SU-DHL-6 (cell line): ENCODE measurements at regions not wholly inside any gene's neighbourhood (a gene's known extent, or its start where the extent isn't known, plus 50 kb on each side); places are given as distances from the start of the nearest gene placed in this dataset.

Experiments
- H2AFZ ChIP-seq: fragments of 200-600 bp; sonication (generic); 2 replicates; pipeline ENCODE4 v1.6.1; 2014; ENCODE audit warnings: low read depth, mild to moderate bottlenecking, moderate library complexity, mixed read lengths, antibody characterized with exemption, low read length; ENCODE audit not compliant: severe bottlenecking
- H3F3A ChIP-seq: fragments of 200-600 bp; shearing (Covaris generic); 2 replicates; pipeline ENCODE4 v1.6.0; 2016; ENCODE audit warnings: antibody characterized with exemption, mild to moderate bottlenecking; ENCODE audit not compliant: insufficient read depth
- H3K27ac ChIP-seq: fragments of 200-600 bp; sonication (generic); 2 replicates; pipeline ENCODE4 v1.5.1; 2016; ENCODE audit warnings: low read depth, mild to moderate bottlenecking, low read length, moderate library complexity, mixed read lengths
- H3K27me3 ChIP-seq: fragments of 200-600 bp; sonication (generic), shearing (Covaris generic); 2 replicates; pipeline ENCODE4 v1.6.0; 2014; ENCODE audit warnings: mild to moderate bottlenecking, low read length
- H3K36me3 ChIP-seq: fragments of 200-600 bp; sonication (generic); 2 replicates; pipeline ENCODE4 v1.6.1; 2014; ENCODE audit warnings: mild to moderate bottlenecking, low read length, mixed read lengths
- H3K4me2 ChIP-seq: fragments of 300-600, 200-600 bp; shearing (Covaris generic), sonication (generic); 2 replicates; pipeline ENCODE4 v1.6.0; 2014; ENCODE audit warnings: low read length, low read depth, mild to moderate bottlenecking; ENCODE audit not compliant: poor library complexity, severe bottlenecking
- H3K4me3 ChIP-seq: fragments of 200-600 bp; sonication (generic); 2 replicates; pipeline ENCODE4 v1.5.1; 2014; ENCODE audit warnings: antibody characterized with exemption, low read length, mild to moderate bottlenecking, mixed read lengths; ENCODE audit not compliant: insufficient read depth, poor library complexity, severe bottlenecking
- H3K79me2 ChIP-seq: fragments of 200-600 bp; sonication (generic); 2 replicates; pipeline ENCODE4 v1.6.1; 2014; ENCODE audit warnings: mild to moderate bottlenecking, low read length, moderate library complexity; ENCODE audit not compliant: insufficient read depth
- H3K9ac ChIP-seq: fragments of 200-600 bp; sonication (generic); 2 replicates; pipeline ENCODE4 v1.7.0; 2014; ENCODE audit warnings: mild to moderate bottlenecking, low read length
- H3K9me2 ChIP-seq: fragments of 200-600 bp; sonication (generic); replicated peaks from 2 replicates; pipeline ENCODE4 v1.6.1; 2014; ENCODE audit warnings: low read length; ENCODE audit not compliant: insufficient read depth
- H3K9me3 ChIP-seq: fragments of 200-600 bp; sonication (generic); 2 replicates; pipeline ENCODE4 v1.6.1; 2014; ENCODE audit warnings: low read length, mixed read lengths; ENCODE audit not compliant: insufficient read depth
- H4K20me1 ChIP-seq: fragments of 200-600 bp; sonication (generic); 2 replicates; pipeline ENCODE4 v1.6.1; 2014; ENCODE audit warnings: low read depth, mild to moderate bottlenecking, antibody characterized with exemption, low read length, moderate library complexity, mixed read lengths
- CTCF ChIP-seq: fragments of 200-600 bp; sonication (generic); IDR thresholded peaks from one replicate; pipeline ENCODE4 v1.5.1; 2017; ENCODE audit warnings: antibody characterized with exemption, mild to moderate bottlenecking, low read length, moderate library complexity; ENCODE audit not compliant: insufficient read depth, poor library complexity, severe bottlenecking
- EZH2phosphoT487 ChIP-seq: fragments of 200-600 bp; sonication (generic), shearing (Covaris generic); conservative IDR thresholded peaks from 2 replicates; pipeline ENCODE4 v1.6.1; 2018; ENCODE audit warnings: mild to moderate bottlenecking, antibody characterized with exemption, low read length, moderate library complexity, mixed read lengths

GRCh38 chr2:7813541-7814292 is 868.1 kb upstream of the ID2 start:
- Histone ChIP-seq H3K9me3 (no peaks in the 10 kb centered on the region), H3K4me3 (no peak overlapping the region), H3K4me2 (no peak overlapping the region), H3K27me3 (no peaks in the 10 kb centered on the region), H3K27ac (no peak overlapping the region), H3K9me2 (no peaks in the 10 kb centered on the region), H3K79me2 (no peaks in the 10 kb centered on the region), H3K36me3 (no peaks in the 10 kb centered on the region), H2AFZ (no peak overlapping the region), H3F3A (no peaks in the 10 kb centered on the region), H4K20me1 (no peaks in the 10 kb centered on the region), H3K9ac (no peak overlapping the region)
- TF ChIP-seq EZH2phosphoT487, result no peak
- TF ChIP-seq CTCF, result no peak

- TF ChIP-seq CTCF (no peak), EZH2phosphoT487 (no peak)
- Histone ChIP-seq H3K9ac (no peak overlapping the region), H3K4me3 (no peak overlapping the region), H4K20me1 (no peaks in the 10 kb centered on the region), H3K9me3 (no peaks in the 10 kb centered on the region), H2AFZ (no peak overlapping the region), H3K36me3 (no peaks in the 10 kb centered on the region), H3K4me2 (no peak overlapping the region), H3K9me2 (no peaks in the 10 kb centered on the region), H3K27ac (no peak overlapping the region), H3K27me3 (no peaks in the 10 kb centered on the region), H3F3A (no peaks in the 10 kb centered on the region), H3K79me2 (no peaks in the 10 kb centered on the region)
Observed at GRCh38 chr2:7815726-7816125, 866.1 kb upstream of the ID2 start.

GRCh38 chr2:7816233-7816632 is 865.6 kb upstream of the ID2 start:
- no peaks in the 10 kb centered on the region for H3F3A ChIP-seq
- H3K9me2 ChIP-seq, result no peaks in the 10 kb centered on the region
- H4K20me1 ChIP-seq, result no peaks in the 10 kb centered on the region
- H3K27me3 ChIP-seq, result no peaks in the 10 kb centered on the region
- H3K9ac ChIP-seq, result no peak overlapping the region
- no peak overlapping the region for H3K4me3 ChIP-seq
- no peaks in the 10 kb centered on the region for H3K9me3 ChIP-seq
- H3K36me3 ChIP-seq, result no peaks in the 10 kb centered on the region
- no peak for TF ChIP-seq EZH2phosphoT487
- no peak for TF ChIP-seq CTCF
- H2AFZ ChIP-seq, result no peak overlapping the region
- H3K27ac ChIP-seq, result no peak overlapping the region
- H3K4me2 ChIP-seq, result no peak overlapping the region
- H3K79me2 ChIP-seq, result no peaks in the 10 kb centered on the region
